H1 (cell line): ENCODE measurements at regions not wholly inside any gene's neighbourhood (a gene's known extent, or its start where the extent isn't known, plus 50 kb on each side); places are given as distances from the start of the nearest gene placed in this dataset.

ENCODE experiments used
- CTCF ChIA-PET: fragments of 300-600 bp; sonication (Branson Sonifier 250); formaldehyde crosslinking; loops from one replicate; lab custom pipeline; 2021; ENCODE audit not compliant: partially characterized antibody; lab: Charles Lee
- POLR2A ChIA-PET: fragments of 300-600 bp; sonication (Branson Sonifier 250); formaldehyde crosslinking; loops from one replicate; lab custom pipeline; 2021; ENCODE audit warnings: inconsistent platforms; ENCODE audit not compliant: partially characterized antibody; lab: Charles Lee
- DNase-seq, 2 experiments: peaks; one replicate each; pipeline versions ENCODE4 v3.0.0 to v3.0.0-alpha.2; 2010 to 2022; ENCODE audit warnings: low spot score in 2 of 2, low read depth in 1 of 2, mixed read lengths in 1 of 2
- FAIRE-seq: peaks from 2 replicates; lab custom pipeline; 2011; peaks lifted over from hg19 to GRCh38; lab: Jason Lieb, UNC
- H2AFZ ChIP-seq: 2 replicates; pipeline ENCODE4 v1.8.1; 2012; ENCODE audit warnings: low read length, inconsistent platforms
- H2AK5ac ChIP-seq: 2 replicates; pipeline ENCODE4 v1.6.1; 2013; ENCODE audit warnings: low read depth, low read length
- H2BK120ac ChIP-seq: replicated peaks from 2 replicates; pipeline ENCODE3; 2013; ENCODE audit warnings: low read depth, low read length, inconsistent platforms
- H2BK12ac ChIP-seq: 2 replicates; pipeline ENCODE4 v1.6.1; 2013; ENCODE audit warnings: low read depth, low read length
- H2BK15ac ChIP-seq: 2 replicates; pipeline ENCODE4 v1.6.1; 2013; ENCODE audit warnings: low read length
- H2BK20ac ChIP-seq: 2 replicates; pipeline ENCODE4 v1.6.1; 2013; ENCODE audit warnings: low read length
- H2BK5ac ChIP-seq: 2 replicates; pipeline ENCODE4 v1.6.1; 2013; ENCODE audit warnings: low read depth, low read length
- H3K14ac ChIP-seq: 2 replicates; pipeline ENCODE4 v1.6.1; 2013; ENCODE audit warnings: inconsistent platforms; ENCODE audit not compliant: insufficient read length
- H3K18ac ChIP-seq: 2 replicates; pipeline ENCODE4 v1.6.1; 2013; ENCODE audit warnings: low read length; ENCODE audit errors: extremely low read depth
- H3K23ac ChIP-seq: 2 replicates; pipeline ENCODE4 v1.6.1; 2013; ENCODE audit warnings: inconsistent platforms; ENCODE audit not compliant: insufficient read length
- H3K23me2 ChIP-seq: 2 replicates; pipeline ENCODE4 v1.6.1; 2013; ENCODE audit warnings: low read depth, low read length
- H3K27ac ChIP-seq: 2 replicates; pipeline ENCODE4 v1.6.1; 2011; ENCODE audit warnings: low read depth, low read length, inconsistent platforms
- H3K27me3 ChIP-seq, 4 experiments: replicated peaks in 1 of 4; 1 replicate in 1 of 4; 2 replicates in 3 of 4; pipeline versions ENCODE4 v1.6.1 to v1.8.1; 2011 to 2013; ENCODE audit warnings: low read length in 3 of 4, mild to moderate bottlenecking in 3 of 4, inconsistent platforms in 2 of 4, mixed read lengths in 2 of 4, moderate library complexity in 1 of 4; ENCODE audit not compliant: control insufficient read depth in 3 of 4, insufficient read depth in 3 of 4; ENCODE audit errors: extremely low read depth in 1 of 4
- H3K36me3 ChIP-seq, 4 experiments: 2 replicates each; pipeline versions ENCODE4 v1.6.1 to v1.8.1; 2011 to 2013; ENCODE audit warnings: mild to moderate bottlenecking in 4 of 4, low read length in 3 of 4, moderate library complexity in 2 of 4, control low read depth in 1 of 4, inconsistent platforms in 1 of 4; ENCODE audit not compliant: insufficient read depth in 4 of 4, control insufficient read depth in 2 of 4
- H3K4ac ChIP-seq: replicated peaks from 2 replicates; pipeline ENCODE3; 2013; ENCODE audit warnings: low read length, low read depth, mixed read lengths, inconsistent platforms; ENCODE audit not compliant: insufficient read length
- H3K4me1 ChIP-seq, 4 experiments: replicated peaks in 1 of 4; 1 replicate in 1 of 4; 2 replicates in 3 of 4; pipeline versions ENCODE4 v1.6.1 to v1.8.1; 2011 to 2013; ENCODE audit warnings: low read length in 3 of 4, inconsistent platforms in 2 of 4, mixed read lengths in 1 of 4; ENCODE audit not compliant: insufficient read depth in 4 of 4, control insufficient read depth in 3 of 4
- H3K4me2 ChIP-seq, 2 experiments: 2 replicates each; pipeline versions ENCODE4 v1.6.1 to v1.8.1; 2011 to 2013; ENCODE audit warnings: low read depth in 2 of 2, low read length in 2 of 2, control low read depth in 1 of 2, inconsistent platforms in 1 of 2, mild to moderate bottlenecking in 1 of 2; ENCODE audit not compliant: insufficient read depth in 1 of 2
- H3K4me3 ChIP-seq, 4 experiments: fragments of 200-600, 300-600 bp in 1 of 4; sonication (generic), shearing (Covaris generic), sonication (Bioruptor Twin) in 1 of 4; 2 replicates each; pipeline versions ENCODE4 v1.5.1 to v1.8.1; 2011 to 2016; ENCODE audit warnings: low read length in 4 of 4, low read depth in 3 of 4, control low read depth in 2 of 4, inconsistent platforms in 2 of 4, mild to moderate bottlenecking in 2 of 4, mixed read lengths in 1 of 4, moderate library complexity in 1 of 4; ENCODE audit not compliant: insufficient read depth in 2 of 4; ENCODE audit errors: extremely low read depth in 1 of 4
- H3K56ac ChIP-seq: replicated peaks from 2 replicates; pipeline ENCODE3; 2013; ENCODE audit warnings: low read depth, mild to moderate bottlenecking, mixed read lengths, low read length, inconsistent platforms; ENCODE audit not compliant: insufficient read length
- H3K79me1 ChIP-seq: 2 replicates; pipeline ENCODE4 v1.6.1; 2013; ENCODE audit warnings: low read depth, low read length, control low read depth
- H3K79me2 ChIP-seq, 2 experiments: 2 replicates each; pipeline versions ENCODE4 v1.6.1 to v1.8.1; 2012 to 2013; ENCODE audit warnings: low read length in 2 of 2, mild to moderate bottlenecking in 2 of 2, inconsistent platforms in 1 of 2; ENCODE audit not compliant: insufficient read depth in 2 of 2, control insufficient read depth in 1 of 2
- H3K9ac ChIP-seq, 4 experiments: replicated peaks in 1 of 4; 1 replicate in 1 of 4; 2 replicates in 3 of 4; pipeline versions ENCODE4 v1.6.1 to v1.8.1; 2011 to 2013; ENCODE audit warnings: low read depth in 3 of 4, low read length in 3 of 4, control low read depth in 2 of 4, mild to moderate bottlenecking in 2 of 4, moderate library complexity in 2 of 4, inconsistent platforms in 1 of 4; ENCODE audit errors: extremely low read depth in 1 of 4
- H3K9me3 ChIP-seq, 2 experiments: 2 replicates each; pipeline versions ENCODE4 v1.6.1 to v1.8.1; 2012 to 2013; ENCODE audit warnings: mild to moderate bottlenecking in 2 of 2, moderate library complexity in 2 of 2, control low read depth in 1 of 2, inconsistent platforms in 1 of 2, low read depth in 1 of 2, low read length in 1 of 2, mixed read lengths in 1 of 2; ENCODE audit not compliant: insufficient read depth in 2 of 2
- H4K20me1 ChIP-seq, 2 experiments: replicated peaks in 1 of 2; 2 replicates each; pipeline versions ENCODE3 to v1.8.1; 2011 to 2013; ENCODE audit warnings: inconsistent platforms in 2 of 2, low read length in 2 of 2, mild to moderate bottlenecking in 1 of 2; ENCODE audit not compliant: insufficient read depth in 2 of 2, control insufficient read depth in 1 of 2
- H4K5ac ChIP-seq: 2 replicates; pipeline ENCODE4 v1.6.1; 2013; ENCODE audit warnings: low read length, low read depth, mixed read lengths, inconsistent platforms; ENCODE audit not compliant: insufficient read length
- H4K8ac ChIP-seq: 2 replicates; pipeline ENCODE4 v1.8.0; 2013; ENCODE audit warnings: mild to moderate bottlenecking, moderate library complexity, low read length, inconsistent platforms; ENCODE audit not compliant: insufficient read depth; ENCODE audit errors: extremely low read depth
- H4K91ac ChIP-seq: replicated peaks from 2 replicates; pipeline ENCODE3; 2013; ENCODE audit warnings: low read length, mixed read lengths, inconsistent platforms; ENCODE audit not compliant: insufficient read length
- CBX5 ChIP-seq: fragments of 300-800, 300-1000 bp; sonication (generic); IDR thresholded peaks from 2 replicates; pipeline ENCODE4 v1.7.1; 2016; ENCODE audit warnings: antibody characterized with exemption, low read length, low read depth
- CREB1 ChIP-seq: IDR thresholded peaks from 2 replicates; pipeline ENCODE4 v1.6.1; 2012; ENCODE audit warnings: inconsistent platforms
- EGR1 ChIP-seq: IDR thresholded peaks from 2 replicates; pipeline ENCODE4 v1.6.1; 2011; ENCODE audit warnings: low read depth, low read length, borderline replicate concordance
- EZH2 ChIP-seq: fragments of 200-600 bp; sonication (generic); IDR thresholded peaks from 2 replicates; pipeline ENCODE4 v1.7.1; 2012; ENCODE audit warnings: low read depth, mild to moderate bottlenecking, moderate library complexity, low read length, inconsistent platforms; ENCODE audit not compliant: severe bottlenecking
- HDAC2 ChIP-seq, 2 experiments: fragments of 300-600 bp in 1 of 2; sonication (generic) in 1 of 2; IDR thresholded peaks; 2 replicates each; pipeline ENCODE4 v1.6.1; 2011 to 2012; ENCODE audit warnings: low read depth in 2 of 2, low read length in 2 of 2, mild to moderate bottlenecking in 2 of 2, moderate library complexity in 2 of 2, borderline replicate concordance in 1 of 2, inconsistent platforms in 1 of 2
- POLR2A ChIP-seq, 2 experiments: IDR thresholded peaks; 1 replicate in 1 of 2; 2 replicates in 1 of 2; pipeline ENCODE4 v1.6.1; 2011; ENCODE audit warnings: low read depth in 2 of 2, low read length in 2 of 2, mild to moderate bottlenecking in 2 of 2; ENCODE audit errors: control extremely low read depth in 1 of 2
- RFX5 ChIP-seq: IDR thresholded peaks from 2 replicates; pipeline ENCODE4 v1.6.1; 2011; ENCODE audit warnings: low read depth, low read length, improper control_type of control experiment, borderline replicate concordance
- RXRA ChIP-seq: IDR thresholded peaks from 2 replicates; pipeline ENCODE4 v1.6.1; 2011; ENCODE audit warnings: low read depth, mild to moderate bottlenecking, low read length, moderate library complexity; ENCODE audit not compliant: insufficient read depth
- SP1 ChIP-seq: IDR thresholded peaks from 2 replicates; pipeline ENCODE4 v1.6.1; 2011; ENCODE audit warnings: low read depth, low read length
- WGBS, 2 experiments: shearing (Covaris generic) in 1 of 2; methylation state at CpG; one replicate each; pipeline versions ENCODE4 v1.1.6 to v1.1.7; 2013 to 2015; ENCODE audit warnings: low lambda C conversion rate in 2 of 2, mixed read lengths in 2 of 2, inconsistent platforms in 1 of 2, low coverage in 1 of 2, missing lambda C conversion rate in 1 of 2; ENCODE audit not compliant: insufficient replicate concordance in 2 of 2, insufficient coverage in 1 of 2, insufficient read length in 1 of 2; ENCODE audit errors: extremely low coverage in 1 of 2, missing lambda C conversion rate in 1 of 2; 5-methylcytosine and 5-hydroxymethylcytosine counted together

GRCh38 chr13:31031482-31031881, 99.0 kb downstream of the TEX26 start:
- Histone ChIP-seq H3K4ac (no peak overlapping the region), H2BK15ac (no peak overlapping the region), H4K91ac (no peak overlapping the region), H2AFZ (no peak overlapping the region), H4K20me1 (no peaks in the 10 kb centered on the region), H3K27ac (no peak overlapping the region), H2BK20ac (no peak overlapping the region), H3K14ac (no peak overlapping the region), H3K9me3 (no peaks in the 10 kb centered on the region), H3K4me3 (no peak overlapping the region), H3K56ac (no peak overlapping the region), H3K9ac (no peak overlapping the region), H3K36me3 (no peaks in the 10 kb centered on the region), H3K4me2 (no peak overlapping the region), H2BK12ac (no peak overlapping the region), H3K23ac (no peak overlapping the region), H3K23me2 (no peaks in the 10 kb centered on the region), H2BK120ac (no peak overlapping the region), H3K79me1 (no peaks in the 10 kb centered on the region), H2AK5ac (no peak overlapping the region), H3K18ac (no peak overlapping the region), H3K79me2 (no peaks in the 10 kb centered on the region), H4K5ac (no peak overlapping the region), H4K8ac (no peak overlapping the region), H3K4me1 (no peaks in the 10 kb centered on the region), H3K27me3 (no peaks in the 10 kb centered on the region), H2BK5ac (no peak overlapping the region)
- FAIRE-seq (no peak), DNase-seq (no peak)
- ChIA-PET POLR2A (no interaction called here), CTCF (interaction anchor here (0.7 to 3.1 kb wide), 9 partner anchors 9 to 95 kb away, joined by 3 to 20 read pairs (median 4); no protein-coding TSS in a partner anchor)
- WGBS, 2 experiments, result 69% methylated on average over 5 of the region's 6 CpGs; no CpG with 5 or more reads in 1 of the 2 experiments
- TF ChIP-seq CBX5 (no peak), RXRA (no peak), RFX5 (no peak), POLR2A (IDR thresholded peaks at IDR 0.05; ENCODE audit: control extremely low read depth in 1 of 2, low read depth in 2 of 2, low read length in 2 of 2) (no peak), EZH2 (no peak), CREB1 (no peak), HDAC2 (IDR thresholded peaks at IDR 0.05; ENCODE audit: borderline replicate concordance in 1 of 2, low read depth in 2 of 2, low read length in 2 of 2) (no peak), SP1 (no peak), EGR1 (no peak)
